OCI-LY1 (cell line): ENCODE measurements at regions not wholly inside any gene's neighbourhood (a gene's known extent, or its start where the extent isn't known, plus 50 kb on each side); places are given as distances from the start of the nearest gene placed in this dataset.

Experiments
- EZH2 ChIP-seq: fragments of 200-600 bp; sonication (generic), shearing (Covaris generic); IDR thresholded peaks from 2 replicates; pipeline ENCODE4 v1.8.0; 2017; ENCODE audit warnings: borderline replicate concordance, mixed run types, mild to moderate bottlenecking, antibody characterized with exemption, low read length, moderate library complexity, mixed read lengths
- TF ChIP-seq, protein P1 (sequence below): fragments of 200-600 bp; sonication (generic), shearing (Covaris generic); IDR thresholded peaks from 2 replicates; pipeline ENCODE4 v1.5.1; 2017; ENCODE audit warnings: mild to moderate bottlenecking, antibody characterized with exemption, low read length, moderate library complexity, mixed read lengths

DNA sequence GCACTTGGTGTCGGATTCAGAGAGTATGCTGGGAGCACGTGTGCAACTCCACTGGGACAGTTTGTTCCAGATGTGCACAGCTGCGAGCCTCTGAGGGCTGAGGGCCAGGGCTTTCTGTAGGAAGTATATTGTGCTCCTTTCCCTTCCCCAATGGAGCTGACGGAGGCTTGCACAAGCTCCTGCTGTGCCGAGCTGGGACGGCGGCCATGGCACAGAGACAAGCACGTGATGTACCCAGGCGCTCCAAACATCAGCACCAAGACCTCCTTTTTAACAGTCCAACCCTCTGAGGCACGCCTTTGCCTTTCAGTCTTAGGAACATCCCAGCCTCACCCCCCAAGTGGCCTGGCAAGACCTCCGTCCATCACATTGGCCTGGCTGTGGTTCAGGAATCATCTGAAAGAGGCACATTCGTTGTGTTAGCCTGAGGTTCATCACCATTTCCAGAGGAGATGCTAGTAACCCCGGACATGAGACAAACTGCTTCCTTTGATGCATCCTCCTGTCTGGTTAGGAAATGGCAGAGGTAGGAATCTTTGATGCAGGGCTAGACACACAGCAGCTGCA is 339.2 kb upstream of the KAZN start:
- TF ChIP-seq, protein P1, sequence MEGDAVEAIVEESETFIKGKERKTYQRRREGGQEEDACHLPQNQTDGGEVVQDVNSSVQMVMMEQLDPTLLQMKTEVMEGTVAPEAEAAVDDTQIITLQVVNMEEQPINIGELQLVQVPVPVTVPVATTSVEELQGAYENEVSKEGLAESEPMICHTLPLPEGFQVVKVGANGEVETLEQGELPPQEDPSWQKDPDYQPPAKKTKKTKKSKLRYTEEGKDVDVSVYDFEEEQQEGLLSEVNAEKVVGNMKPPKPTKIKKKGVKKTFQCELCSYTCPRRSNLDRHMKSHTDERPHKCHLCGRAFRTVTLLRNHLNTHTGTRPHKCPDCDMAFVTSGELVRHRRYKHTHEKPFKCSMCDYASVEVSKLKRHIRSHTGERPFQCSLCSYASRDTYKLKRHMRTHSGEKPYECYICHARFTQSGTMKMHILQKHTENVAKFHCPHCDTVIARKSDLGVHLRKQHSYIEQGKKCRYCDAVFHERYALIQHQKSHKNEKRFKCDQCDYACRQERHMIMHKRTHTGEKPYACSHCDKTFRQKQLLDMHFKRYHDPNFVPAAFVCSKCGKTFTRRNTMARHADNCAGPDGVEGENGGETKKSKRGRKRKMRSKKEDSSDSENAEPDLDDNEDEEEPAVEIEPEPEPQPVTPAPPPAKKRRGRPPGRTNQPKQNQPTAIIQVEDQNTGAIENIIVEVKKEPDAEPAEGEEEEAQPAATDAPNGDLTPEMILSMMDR: no peak
- no peak for TF ChIP-seq EZH2
